A549 (cell line): ENCODE measurements at regions not wholly inside any gene's neighbourhood (a gene's known extent, or its start where the extent isn't known, plus 50 kb on each side); places are given as distances from the start of the nearest gene placed in this dataset.

Experiments used
- ATAC-seq, 2 experiments: fragments of 200-7000 bp in 1 of 2; fragments of >200 bp in 1 of 2; cut with Nextera tagmentation in 1 of 2; cut with Tn5 transposase in 1 of 2; 3 replicates each; pipeline versions ENCODE4 v1.8.0 to v1.9.1; 2018 to 2020; ENCODE audit warnings: mild to moderate bottlenecking in 1 of 2, moderate library complexity in 1 of 2
- CTCF ChIA-PET: fragments of 300-600 bp; sonication (Branson Sonifier 250); formaldehyde crosslinking; extraction: SDS; loops from one replicate; lab custom pipeline; 2021; ENCODE audit warnings: antibody characterized with exemption, inconsistent platforms; lab: Yijun Ruan, JAX
- POLR2A ChIA-PET: fragments of 350-600 bp; formaldehyde crosslinking; extraction: SDS; loops from one replicate; lab custom pipeline; 2021; ENCODE audit warnings: antibody characterized with exemption, inconsistent platforms; lab: Yijun Ruan, JAX
- DNase-seq, 2 experiments: peaks; one replicate each; pipeline versions ENCODE4 v3.0.0 to v3.0.0-alpha.2; 2011 to 2016; ENCODE audit warnings: low read depth in 1 of 2, low spot score in 1 of 2
- FAIRE-seq: peaks from 2 replicates; lab custom pipeline; 2011; peaks lifted over from hg19 to GRCh38; lab: Jason Lieb, UNC
- H3K27ac ChIP-seq, 2 experiments: fragments of >200 bp; sonication (Bioruptor Twin); formaldehyde crosslinking; 3 replicates each; pipeline ENCODE4 v1.5.1; 2016 to 2017
- H3K4me1 ChIP-seq: fragments of >200 bp; sonication (Bioruptor Twin); formaldehyde crosslinking; 3 replicates; pipeline ENCODE4 v1.6.1; 2016
- H3K4me2 ChIP-seq: fragments of >200 bp; sonication (Bioruptor Twin); formaldehyde crosslinking; 3 replicates; pipeline ENCODE4 v1.6.1; 2016
- H3K4me3 ChIP-seq: fragments of >200 bp; sonication (Bioruptor Twin); formaldehyde crosslinking; 3 replicates; pipeline ENCODE4 v1.5.1; 2016
- H3K9me3 ChIP-seq: fragments of >200 bp; sonication (Bioruptor Twin); formaldehyde crosslinking; 3 replicates; pipeline ENCODE4 v1.6.1; 2016
- BCL3 ChIP-seq: fragments of >200 bp; sonication (Bioruptor Twin); formaldehyde crosslinking; IDR thresholded peaks from 3 replicates; pipeline ENCODE4 v1.6.1; 2016
- E2F6 ChIP-seq: IDR thresholded peaks from 2 replicates; pipeline ENCODE4 v1.6.1; 2012; ENCODE audit warnings: low read depth, borderline replicate concordance
- EHF ChIP-seq: fragments of 250-450 bp; sonication (Bioruptor Pico); IDR thresholded peaks from 2 replicates; pipeline ENCODE4 v1.5.0; 2020; ENCODE audit warnings: mild to moderate bottlenecking
- ELK1 ChIP-seq: fragments of 150-350 bp; IDR thresholded peaks from 2 replicates; pipeline ENCODE4 v1.6.1; 2014; ENCODE audit warnings: low read depth, mild to moderate bottlenecking, low read length
- EP300 ChIP-seq, 2 experiments: fragments of >200 bp; sonication (Bioruptor Twin); formaldehyde crosslinking; IDR thresholded peaks; 2 replicates in 1 of 2; 3 replicates in 1 of 2; pipeline ENCODE4 v1.6.1; 2016 to 2017
- ESRRA ChIP-seq: fragments of 150-350 bp; IDR thresholded peaks from 2 replicates; pipeline ENCODE4 v1.6.1; 2014; ENCODE audit warnings: mild to moderate bottlenecking, low read length, borderline replicate concordance
- FOSB ChIP-seq: fragments of 250-450 bp; sonication (Bioruptor Pico); IDR thresholded peaks from 2 replicates; pipeline ENCODE4 v1.5.0; 2020; ENCODE audit warnings: mild to moderate bottlenecking, moderate library complexity
- HDAC2 ChIP-seq: fragments of 200-600 bp; sonication (generic); IDR thresholded peaks from 2 replicates; pipeline ENCODE4 v1.6.1; 2016
- HES2 ChIP-seq: fragments of >200 bp; sonication (Bioruptor Twin); formaldehyde crosslinking; IDR thresholded peaks from 2 replicates; pipeline ENCODE4 v1.6.1; 2016
- HOXA7 ChIP-seq: fragments of 250-450 bp; sonication (Bioruptor Pico); IDR thresholded peaks from 2 replicates; pipeline ENCODE4 v1.5.0; 2020; ENCODE audit warnings: mild to moderate bottlenecking, moderate library complexity
- JUN ChIP-seq, 2 experiments: fragments of >200 bp; sonication (Bioruptor Twin); formaldehyde crosslinking; IDR thresholded peaks; 2 replicates in 1 of 2; 3 replicates in 1 of 2; pipeline ENCODE4 v1.6.1; 2016 to 2017
- MAX ChIP-seq: IDR thresholded peaks from 2 replicates; pipeline ENCODE4 v1.6.1; 2012
- MAZ ChIP-seq: fragments of 150-350 bp; IDR thresholded peaks from 2 replicates; pipeline ENCODE4 v1.6.1; 2014; ENCODE audit warnings: antibody characterized with exemption, low read depth, low read length, borderline replicate concordance
- NFE2L2 ChIP-seq: fragments of 150-350 bp; conservative IDR thresholded peaks from 2 replicates; pipeline ENCODE4 v1.6.1; 2014; ENCODE audit warnings: low read length
- NPAS2 ChIP-seq: fragments of 250-450 bp; sonication (Bioruptor Pico); IDR thresholded peaks from 2 replicates; pipeline ENCODE4 v1.8.0; 2022; ENCODE audit warnings: mild to moderate bottlenecking, moderate library complexity, borderline replicate concordance
- NR3C1 ChIP-seq: fragments of >200 bp; sonication (Bioruptor Twin); formaldehyde crosslinking; IDR thresholded peaks from 3 replicates; pipeline ENCODE4 v1.6.1; 2017
- PBX3 ChIP-seq: IDR thresholded peaks from 2 replicates; pipeline ENCODE4 v1.6.1; 2012
- RAD21 ChIP-seq, 2 experiments: fragments of >200 bp in 1 of 2; sonication (Bioruptor Twin) in 1 of 2; formaldehyde crosslinking in 1 of 2; IDR thresholded peaks in 1 of 2; conservative IDR thresholded peaks in 1 of 2; 2 replicates in 1 of 2; 3 replicates in 1 of 2; pipeline ENCODE4 v1.6.1; 2012 to 2018; ENCODE audit warnings: inconsistent platforms in 1 of 2
- SMC3 ChIP-seq: fragments of >200 bp; sonication (Bioruptor Twin); formaldehyde crosslinking; IDR thresholded peaks from 3 replicates; pipeline ENCODE4 v1.6.1; 2018; ENCODE audit warnings: inconsistent platforms
- ZNF302 ChIP-seq: fragments of 250-450 bp; sonication (Bioruptor Pico); IDR thresholded peaks from 2 replicates; pipeline ENCODE4 v1.9.0; 2021; ENCODE audit warnings: inconsistent platforms, mild to moderate bottlenecking, moderate library complexity
- WGBS: methylation state at CpG from one replicate; pipeline ENCODE4 v1.1.6; 2017; ENCODE audit errors: missing lambda C conversion rate; 5-methylcytosine and 5-hydroxymethylcytosine counted together

- Histone ChIP-seq H3K9me3 (no peaks in the 10 kb centered on the region), H3K4me2 (no peak overlapping the region), H3K4me3 (no peak overlapping the region), H3K4me1 (no peaks in the 10 kb centered on the region), H3K27ac (no peak overlapping the region)
- TF ChIP-seq ESRRA: no peak
- TF ChIP-seq PBX3: no peak
- no peak for TF ChIP-seq RAD21 (conservative IDR thresholded peaks at IDR 0.05 in 1 of 2, IDR thresholded peaks at IDR 0.05 in 1 of 2)
- no peak for TF ChIP-seq MAX
- no peak for TF ChIP-seq FOSB (CRISPR knock-in tag)
- no peak for TF ChIP-seq NR3C1
- TF ChIP-seq NFE2L2: no peak
- no peak for TF ChIP-seq HDAC2
- no peak for TF ChIP-seq BCL3
- no peak for TF ChIP-seq EHF (CRISPR knock-in tag)
- TF ChIP-seq HES2: no peak
- no peak for TF ChIP-seq ELK1
- TF ChIP-seq HOXA7 (CRISPR knock-in tag): no peak
- no peak for TF ChIP-seq JUN (IDR thresholded peaks at IDR 0.05)
- TF ChIP-seq NPAS2 (CRISPR knock-in tag): no peak
- no peak for TF ChIP-seq E2F6
- TF ChIP-seq EP300 (IDR thresholded peaks at IDR 0.05): no peak
- TF ChIP-seq ZNF302: no peak
- WGBS: 44% methylated on average over 9 of the region's 12 CpGs
- ChIA-PET CTCF (interaction anchor here (1.2 to 1.4 kb wide), 2 partner anchors 58 to 137 kb away, joined by 3 read pairs; no protein-coding TSS in a partner anchor), POLR2A (no interaction called here)
- ATAC-seq (no peak), FAIRE-seq (no peak), DNase-seq (no peak)
Measured at GRCh38 chr22:22818861-22819855, 68.5 kb upstream of the IGLL5 start.

GRCh38 chr22:22820076-22820475 is 67.5 kb upstream of the IGLL5 start:
- ChIA-PET POLR2A (no interaction called here), CTCF (interaction anchor here (0.8 kb wide), 1 partner anchor 10 kb away, joined by 3 read pairs; no protein-coding TSS in a partner anchor)
- Histone ChIP-seq H3K27ac (no peak overlapping the region), H3K9me3 (no peaks in the 10 kb centered on the region)
- FAIRE-seq: no peak
- TF ChIP-seq SMC3 (no peak), E2F6 (no peak), MAZ (no peak)
- TF ChIP-seq, all 56 proteins: peak for 0
- no peaks in the 10 kb centered on the region for H3K4me1 ChIP-seq
- WGBS: 35% methylated on average over 3 of the region's 3 CpGs
- H3K4me3 ChIP-seq: no peak overlapping the region
- no peak overlapping the region for H3K4me2 ChIP-seq
- no peak for ATAC-seq
- DNase-seq: no peak
